Naive thymus-derived CD4-positive, alpha-beta T cell (primary cell): ENCODE measurements at regions not wholly inside any gene's neighbourhood (a gene's known extent, or its start where the extent isn't known, plus 50 kb on each side); places are given as distances from the start of the nearest gene placed in this dataset.

Source experiments
- ATAC-seq: fragments of 150-1000 bp; cut with Tn5 transposase; 2 replicates; pipeline ENCODE4 v1.10.0; 2021; ENCODE audit warnings: mild to moderate bottlenecking, moderate library complexity
- CTCF ChIA-PET: fragments of 350-600 bp; sonication (Branson Sonifier 250); formaldehyde crosslinking; loops from one replicate; lab custom pipeline; 2021; ENCODE audit warnings: antibody characterized with exemption; lab: Charles Lee
- POLR2A ChIA-PET: fragments of 350-600 bp; sonication (Branson Sonifier 250); formaldehyde crosslinking; loops from one replicate; lab custom pipeline; 2021; ENCODE audit warnings: antibody characterized with exemption, inconsistent platforms; lab: Charles Lee
- DNase-seq, 9 donors: peaks; one replicate each; pipeline versions ENCODE4 v3.0.0 to v3.0.0-alpha.2; 2020 to 2022; ENCODE audit warnings: mixed read lengths in 1 of 9
- H3K27ac ChIP-seq: one replicate; pipeline ENCODE4 v1.7.0; 2013; ENCODE audit warnings: mild to moderate bottlenecking, low read depth, low read length, moderate library complexity
- H3K27me3 ChIP-seq, 2 donors: one replicate each; pipeline ENCODE4 v1.7.0; 2013; ENCODE audit warnings: low read length in 2 of 2, mild to moderate bottlenecking in 2 of 2, moderate library complexity in 2 of 2; ENCODE audit not compliant: control insufficient read depth in 2 of 2, insufficient read depth in 2 of 2
- H3K36me3 ChIP-seq, 3 experiments: 1 replicate in 2 of 3; 2 replicates in 1 of 3; pipeline ENCODE4 v1.7.0; 2013; ENCODE audit warnings: low read length in 3 of 3, mild to moderate bottlenecking in 3 of 3, moderate library complexity in 1 of 3; ENCODE audit not compliant: insufficient read depth in 3 of 3, control insufficient read depth in 2 of 3
- H3K4me1 ChIP-seq, 2 donors: one replicate each; pipeline ENCODE4 v1.7.0; 2013; ENCODE audit warnings: low read length in 2 of 2, mild to moderate bottlenecking in 2 of 2, moderate library complexity in 1 of 2; ENCODE audit not compliant: control insufficient read depth in 2 of 2, insufficient read depth in 2 of 2
- H3K4me3 ChIP-seq: 2 replicates; pipeline ENCODE4 v1.7.0; 2013; ENCODE audit warnings: mild to moderate bottlenecking, low read length
- H3K9me3 ChIP-seq, 3 experiments: 1 replicate in 2 of 3; 2 replicates in 1 of 3; pipeline ENCODE4 v1.7.0; 2013; ENCODE audit warnings: low read length in 3 of 3; ENCODE audit not compliant: control insufficient read depth in 2 of 3
- H3K27ac Mint-ChIP-seq, 9 donors: one replicate each; pipeline ENCODE4 v1.8.0; 2020 to 2022; ENCODE audit warnings: mixed read lengths in 9 of 9, mild to moderate bottlenecking in 8 of 9, moderate library complexity in 5 of 9, inconsistent platforms in 2 of 9
- H3K27me3 Mint-ChIP-seq, 5 donors: one replicate each; pipeline ENCODE4 v1.8.0; 2021 to 2022; ENCODE audit warnings: mixed read lengths in 5 of 5, mild to moderate bottlenecking in 1 of 5
- H3K36me3 Mint-ChIP-seq, 5 donors: one replicate each; pipeline ENCODE4 v1.8.0; 2020 to 2022; ENCODE audit warnings: mixed read lengths in 5 of 5, mild to moderate bottlenecking in 3 of 5, inconsistent platforms in 1 of 5
- H3K4me1 Mint-ChIP-seq, 7 donors: one replicate each; pipeline ENCODE4 v1.8.0; 2020 to 2022; ENCODE audit warnings: mixed read lengths in 7 of 7, mild to moderate bottlenecking in 3 of 7, inconsistent platforms in 1 of 7
- H3K4me3 Mint-ChIP-seq, 10 donors: one replicate each; pipeline ENCODE4 v1.8.0; 2020 to 2022; ENCODE audit warnings: mild to moderate bottlenecking in 10 of 10, mixed read lengths in 10 of 10, moderate library complexity in 6 of 10, inconsistent platforms in 2 of 10
- H3K9me3 Mint-ChIP-seq, 11 donors: one replicate each; pipeline ENCODE4 v1.8.0; 2020 to 2022; ENCODE audit warnings: mixed read lengths in 11 of 11, mild to moderate bottlenecking in 4 of 11, inconsistent platforms in 1 of 11, moderate library complexity in 1 of 11
- intact Hi-C, 2 donors: fragments of 100-400 bp; cut with micrococcal nuclease; formaldehyde crosslinking; loops; one replicate each; pipeline ENCODE4 v1.15.1; 2023

DNA sequence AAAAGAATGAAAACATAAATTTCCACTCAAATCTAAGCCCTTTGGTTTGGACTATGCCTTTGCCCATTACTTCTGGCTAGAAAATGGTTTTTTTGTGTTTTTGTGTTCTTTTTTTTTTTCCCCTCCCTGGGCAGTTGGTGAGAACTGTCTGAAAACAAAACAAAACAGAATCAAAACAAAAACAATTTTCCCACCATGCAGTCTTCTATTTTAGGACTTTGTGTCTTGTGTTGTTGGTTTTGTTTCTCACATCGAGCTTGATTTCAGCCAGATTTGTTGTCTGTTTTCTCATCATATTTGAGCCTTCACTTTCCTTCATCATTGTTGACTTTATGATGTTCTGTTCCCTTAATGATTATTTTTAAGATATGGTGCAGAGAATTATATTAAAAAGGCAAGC lies 206.3 kb downstream of the MACC1 start:
- Histone ChIP-seq H3K4me1 (no peaks in the 10 kb centered on the region), H3K9me3 (no peaks in the 10 kb centered on the region), H3K36me3 (no peaks in the 10 kb centered on the region), H3K27ac (no peak overlapping the region), H3K27me3 (no peaks in the 10 kb centered on the region), H3K4me3 (no peak overlapping the region)
- no peaks in the 10 kb centered on the region for H3K4me1 Mint-ChIP-seq
- H3K9me3 Mint-ChIP-seq = peaks cover 0 to 6% (median 0%) of the 10 kb centered on the region in 11 donors
- DNase-seq (no peak), ATAC-seq (no peak)
- H3K4me3 Mint-ChIP-seq = no peak overlapping the region
- CTCF ChIA-PET = no interaction called here
- no peaks in the 10 kb centered on the region for H3K27me3 Mint-ChIP-seq
- intact Hi-C loops = no loop called here
- POLR2A ChIA-PET = no interaction called here
- no peak overlapping the region for H3K27ac Mint-ChIP-seq
- no peaks in the 10 kb centered on the region for H3K36me3 Mint-ChIP-seq

DNA sequence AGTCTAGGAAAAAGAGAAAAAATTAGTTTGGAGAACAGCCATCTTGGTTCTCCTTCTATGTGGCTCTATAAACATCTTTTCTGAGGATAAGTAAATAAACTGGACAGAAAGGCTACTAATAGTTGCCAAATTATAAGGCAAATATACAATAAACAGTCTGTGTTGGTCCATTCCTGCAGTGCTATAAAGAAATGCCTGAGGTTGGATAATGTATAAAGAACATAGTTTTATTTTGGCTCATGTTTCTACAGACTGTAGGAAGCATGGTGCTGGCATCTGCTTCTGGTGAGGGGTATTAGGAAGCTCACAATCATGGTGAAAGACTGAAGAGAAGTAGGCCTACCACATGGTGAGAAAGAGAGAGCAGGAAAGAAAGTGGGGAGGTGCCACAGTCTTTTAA lies 209.7 kb downstream of the MACC1 start:
- Histone ChIP-seq H3K4me1 (no peaks in the 10 kb centered on the region), H3K4me3 (no peak overlapping the region), H3K9me3 (no peaks in the 10 kb centered on the region), H3K27ac (no peak overlapping the region), H3K36me3 (no peaks in the 10 kb centered on the region), H3K27me3 (no peaks in the 10 kb centered on the region)
- no peaks in the 10 kb centered on the region for H3K4me1 Mint-ChIP-seq
- POLR2A ChIA-PET = no interaction called here
- no peaks in the 10 kb centered on the region for H3K27me3 Mint-ChIP-seq
- H3K27ac Mint-ChIP-seq = no peak overlapping the region
- intact Hi-C loops = no loop called here
- CTCF ChIA-PET = interaction anchor here (0.6 kb wide), 1 partner anchor 517 kb away, joined by 3 read pairs; no protein-coding TSS in a partner anchor
- ATAC-seq = no peak
- no peak for DNase-seq
- no peaks in the 10 kb centered on the region for H3K36me3 Mint-ChIP-seq
- H3K4me3 Mint-ChIP-seq = no peak overlapping the region
- peaks cover 0 to 8% (median 0%) of the 10 kb centered on the region in 11 donors for H3K9me3 Mint-ChIP-seq

DNA sequence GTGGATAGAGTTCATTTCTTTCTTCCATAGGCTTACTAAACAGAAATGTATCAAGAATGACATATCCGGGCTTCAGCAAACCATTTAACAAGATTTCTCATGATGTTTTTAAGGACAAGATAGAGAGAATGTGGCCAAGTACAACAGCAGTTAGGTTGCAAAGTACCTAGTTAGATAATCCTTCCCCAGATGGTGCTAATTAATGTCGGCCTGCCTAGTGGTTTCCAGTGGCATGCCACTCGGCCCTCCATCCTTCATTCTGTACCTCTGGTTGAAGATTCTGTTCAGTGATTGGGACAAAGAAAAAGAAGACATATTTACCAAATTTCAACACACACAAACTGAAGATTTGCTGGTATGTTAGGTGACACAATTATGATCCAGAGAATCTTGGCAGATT lies 212.1 kb downstream of the MACC1 start:
- Histone ChIP-seq H3K27me3 (no peaks in the 10 kb centered on the region), H3K9me3 (no peaks in the 10 kb centered on the region), H3K4me3 (no peak overlapping the region), H3K4me1 (no peaks in the 10 kb centered on the region), H3K36me3 (no peaks in the 10 kb centered on the region), H3K27ac (no peak overlapping the region)
- Mint-ChIP-seq H3K27ac (no peak overlapping the region), H3K36me3 (no peaks in the 10 kb centered on the region), H3K9me3 (peaks cover 0 to 8% (median 0%) of the 10 kb centered on the region in 11 donors), H3K4me1 (no peaks in the 10 kb centered on the region), H3K27me3 (no peaks in the 10 kb centered on the region), H3K4me3 (no peak overlapping the region)
- ChIA-PET CTCF (no interaction called here), POLR2A (no interaction called here)
- intact Hi-C loops = no loop called here
- ATAC-seq = no peak
- no peak for DNase-seq

DNA sequence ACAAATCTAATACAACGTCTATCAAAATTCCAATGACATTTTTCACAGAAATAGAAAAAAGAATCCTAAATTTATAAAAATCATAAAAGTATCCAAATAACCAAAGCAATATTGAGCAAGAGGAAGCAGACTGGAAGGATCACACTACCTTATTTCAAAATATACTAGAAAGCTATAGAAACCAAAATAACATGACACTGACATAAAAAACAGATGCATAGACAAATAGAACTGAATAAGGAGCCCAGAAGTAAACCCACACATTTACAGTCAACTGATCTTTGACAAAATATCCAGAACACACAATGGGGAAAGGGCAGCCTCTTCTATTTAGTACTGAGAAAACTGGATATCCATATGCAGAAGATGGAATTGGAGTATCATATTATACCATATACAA lies 217.5 kb downstream of the MACC1 start:
- ChIA-PET POLR2A (no interaction called here), CTCF (no interaction called here)
- Mint-ChIP-seq H3K4me3 (no peak overlapping the region), H3K36me3 (no peaks in the 10 kb centered on the region), H3K27me3 (no peaks in the 10 kb centered on the region), H3K9me3 (peaks cover 0 to 8% (median 0%) of the 10 kb centered on the region in 11 donors), H3K4me1 (no peaks in the 10 kb centered on the region), H3K27ac (no peak overlapping the region)
- no peaks in the 10 kb centered on the region for H3K36me3 ChIP-seq
- no peak overlapping the region for H3K27ac ChIP-seq
- intact Hi-C loops = no loop called here
- no peak for ATAC-seq
- no peaks in the 10 kb centered on the region for H3K9me3 ChIP-seq
- H3K4me1 ChIP-seq = no peaks in the 10 kb centered on the region
- DNase-seq = no peak
- H3K4me3 ChIP-seq = no peak overlapping the region
- H3K27me3 ChIP-seq = no peaks in the 10 kb centered on the region

DNA sequence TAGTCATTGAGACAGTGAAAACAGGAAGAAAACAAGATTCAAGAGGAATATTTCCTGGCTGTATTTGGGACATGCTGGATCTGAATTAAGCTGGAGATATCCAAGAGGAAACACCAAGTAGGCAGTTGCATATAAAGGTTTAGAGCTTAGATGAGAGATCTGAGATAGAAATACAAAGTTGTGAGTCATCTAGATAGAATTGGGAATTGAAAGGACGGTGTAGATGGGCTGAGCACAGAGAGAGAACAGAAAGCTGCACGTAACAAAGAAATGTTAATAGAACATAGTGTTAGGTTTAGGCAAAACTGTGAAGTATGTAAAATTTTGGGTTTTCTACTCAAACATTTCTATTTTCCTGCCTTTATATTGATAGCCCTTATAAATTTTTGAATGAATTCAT lies 218.5 kb upstream of the TMEM196 start:
- H3K27ac Mint-ChIP-seq = no peak overlapping the region
- intact Hi-C loops = no loop called here

DNA sequence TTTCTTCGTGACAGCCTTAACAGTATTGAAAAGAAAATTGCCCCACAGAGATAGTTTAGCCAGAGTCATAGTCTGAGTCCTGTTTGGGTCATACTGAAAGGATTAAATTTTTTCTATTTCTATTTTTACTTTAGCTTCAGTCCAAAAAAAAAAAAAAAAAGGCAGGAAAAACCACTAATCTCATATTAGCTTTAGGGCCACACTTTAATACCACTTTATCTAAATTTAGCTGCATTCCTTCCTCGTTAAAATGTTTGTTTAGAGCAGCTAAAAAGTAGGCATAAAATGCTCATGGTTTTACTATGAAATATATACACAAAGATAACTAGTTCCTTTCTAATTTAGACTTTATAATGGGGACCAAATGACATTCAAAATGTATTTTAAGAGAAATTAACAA lies 216.5 kb upstream of the TMEM196 start:
- no peaks in the 10 kb centered on the region for H3K4me1 ChIP-seq
- ChIA-PET POLR2A (no interaction called here), CTCF (no interaction called here)
- no peak overlapping the region for H3K4me3 Mint-ChIP-seq
- H3K27ac ChIP-seq = no peak overlapping the region
- intact Hi-C loops = no loop called here
- H3K27me3 Mint-ChIP-seq = no peaks in the 10 kb centered on the region
- H3K27me3 ChIP-seq = no peaks in the 10 kb centered on the region
- ATAC-seq (no peak), DNase-seq (no peak)
- H3K27ac Mint-ChIP-seq = no peak overlapping the region
- H3K36me3 Mint-ChIP-seq = no peaks in the 10 kb centered on the region
- no peak overlapping the region for H3K4me3 ChIP-seq
- H3K36me3 ChIP-seq = no peaks in the 10 kb centered on the region
- H3K9me3 Mint-ChIP-seq = peaks cover 0 to 11% (median 0%) of the 10 kb centered on the region in 11 donors
- H3K9me3 ChIP-seq = no peaks in the 10 kb centered on the region
- H3K4me1 Mint-ChIP-seq = no peaks in the 10 kb centered on the region

More for the DNA sequence above, 218.5 kb upstream of the TMEM196 start:
- ChIA-PET POLR2A (no interaction called here), CTCF (no interaction called here)
- ATAC-seq = no peak
- H3K27me3 Mint-ChIP-seq = no peaks in the 10 kb centered on the region
- Histone ChIP-seq H3K27me3 (no peaks in the 10 kb centered on the region), H3K36me3 (no peaks in the 10 kb centered on the region), H3K27ac (no peak overlapping the region), H3K4me1 (no peaks in the 10 kb centered on the region), H3K9me3 (no peaks in the 10 kb centered on the region), H3K4me3 (no peak overlapping the region)
- H3K4me3 Mint-ChIP-seq = no peak overlapping the region
- no peaks in the 10 kb centered on the region for H3K36me3 Mint-ChIP-seq
- no peak for DNase-seq
- H3K9me3 Mint-ChIP-seq = peaks cover 0 to 9% (median 0%) of the 10 kb centered on the region in 11 donors
- H3K4me1 Mint-ChIP-seq = no peaks in the 10 kb centered on the region

DNA sequence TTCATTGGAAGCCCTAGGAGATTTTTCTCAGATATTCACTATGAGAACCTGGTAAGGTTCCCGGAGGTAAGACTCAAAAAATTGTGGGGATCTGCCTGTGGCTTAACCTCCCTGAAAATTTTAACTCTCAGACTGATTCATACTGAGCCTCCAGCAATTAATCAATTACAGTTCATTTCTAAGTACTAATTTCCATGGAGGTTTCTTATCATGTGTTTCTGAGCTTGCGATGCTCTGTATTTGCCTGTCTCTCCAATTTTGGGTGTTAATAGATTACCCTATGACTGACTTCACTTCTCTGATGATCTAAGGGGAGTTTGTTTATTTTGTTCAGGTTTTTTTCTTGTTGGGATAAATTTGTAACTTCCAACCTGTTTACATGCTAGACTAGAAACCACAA lies 215.4 kb upstream of the TMEM196 start:
- Mint-ChIP-seq H3K27me3 (no peaks in the 10 kb centered on the region), H3K9me3 (peaks cover 0 to 9% (median 2%) of the 10 kb centered on the region in 11 donors), H3K36me3 (no peaks in the 10 kb centered on the region), H3K27ac (no peak overlapping the region), H3K4me1 (no peaks in the 10 kb centered on the region), H3K4me3 (no peak overlapping the region)
- Histone ChIP-seq H3K27ac (no peak overlapping the region), H3K4me3 (no peak overlapping the region), H3K4me1 (no peaks in the 10 kb centered on the region), H3K27me3 (no peaks in the 10 kb centered on the region), H3K9me3 (no peaks in the 10 kb centered on the region), H3K36me3 (no peaks in the 10 kb centered on the region)
- POLR2A ChIA-PET = no interaction called here
- intact Hi-C loops = no loop called here
- DNase-seq = no peak
- CTCF ChIA-PET = no interaction called here
- no peak for ATAC-seq
